SK-N-MC (cell line): ENCODE measurements at regions not wholly inside any gene's neighbourhood (a gene's known extent, or its start where the extent isn't known, plus 50 kb on each side); places are given as distances from the start of the nearest gene placed in this dataset.

Source experiments
- EZH2 ChIP-seq: fragments of 200-600 bp; sonication (generic); IDR thresholded peaks from one replicate; pipeline ENCODE4 v1.6.1; 2017; ENCODE audit warnings: antibody characterized with exemption
- FOXP2 ChIP-seq: optimal IDR thresholded peaks from 2 replicates; pipeline ENCODE3; 2011; ENCODE audit warnings: mild to moderate bottlenecking, moderate library complexity; ENCODE audit not compliant: insufficient read depth; ENCODE audit errors: extremely low read length, control extremely low read depth
- POLR2AphosphoS5 ChIP-seq: IDR thresholded peaks from 2 replicates; pipeline ENCODE4 v1.6.1; 2012; ENCODE audit warnings: mild to moderate bottlenecking, low read depth, low read length, borderline replicate concordance

DNA sequence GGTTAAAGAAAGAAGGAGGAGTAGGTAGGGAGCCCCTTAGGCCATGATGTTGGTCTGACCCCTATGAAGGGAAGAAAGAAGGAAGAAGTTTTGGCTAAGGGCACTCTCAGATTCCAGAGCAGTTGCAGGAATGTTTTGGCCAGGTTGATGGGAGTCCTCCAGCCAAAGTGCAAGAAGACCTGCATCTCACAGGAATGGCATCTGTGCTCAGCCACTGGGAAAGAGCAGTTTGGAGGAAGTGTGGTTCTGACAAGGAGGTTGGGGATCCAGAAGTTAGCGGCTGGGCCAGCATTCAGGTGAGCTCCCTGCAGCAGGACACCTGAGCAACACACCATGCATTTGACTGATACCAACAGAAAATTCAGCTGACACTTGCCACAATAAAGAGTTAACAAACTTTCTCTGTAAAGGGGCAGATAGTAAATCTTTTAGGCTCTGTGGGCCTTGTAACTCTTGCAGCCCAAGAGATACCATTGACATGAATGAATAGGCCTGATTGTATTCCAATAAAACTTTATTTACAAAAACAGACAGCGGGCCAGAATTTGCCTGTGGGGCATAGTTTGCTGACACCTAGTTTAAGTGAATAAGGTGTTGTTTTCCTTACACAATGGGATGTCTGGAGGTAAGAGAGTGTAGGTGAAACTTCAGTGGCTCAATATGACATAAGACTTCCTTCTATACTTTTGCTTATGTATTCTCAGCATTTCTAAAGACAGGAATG lies 71.0 kb downstream of the EDN1 start:
- TF ChIP-seq EZH2 (no peak), POLR2AphosphoS5 (no peak), FOXP2 (no peak)
